Suprapubic skin (tissue), 4 donors: ENCODE measurements at regions not wholly inside any gene's neighbourhood (a gene's known extent, or its start where the extent isn't known, plus 50 kb on each side); places are given as distances from the start of the nearest gene placed in this dataset.

ENCODE experiments used
- CTCF ChIP-seq, 2 donors: fragments of 200-600 bp in 1 of 2; fragments of 450-650 bp in 1 of 2; sonication (generic) in 1 of 2; IDR thresholded peaks; one replicate each; pipeline ENCODE4 v1.5.1; 2016 to 2019; ENCODE audit warnings: antibody characterized with exemption in 2 of 2, mild to moderate bottlenecking in 1 of 2, moderate library complexity in 1 of 2
- POLR2A ChIP-seq, 2 donors: fragments of 450-650 bp; IDR thresholded peaks; one replicate each; pipeline ENCODE4 v1.6.1; 2017; ENCODE audit warnings: antibody characterized with exemption in 2 of 2, mild to moderate bottlenecking in 2 of 2, moderate library complexity in 2 of 2
- POLR2AphosphoS5 ChIP-seq, 3 donors: sonication (generic); formaldehyde crosslinking; IDR thresholded peaks; one replicate each; pipeline ENCODE4 v1.6.1; 2017; ENCODE audit warnings: antibody characterized with exemption in 3 of 3

- TF ChIP-seq POLR2A (IDR thresholded peaks at IDR 0.05) (no peak), CTCF (IDR thresholded peaks at IDR 0.05) (peak; percentile 20 to 67), POLR2AphosphoS5 (IDR thresholded peaks at IDR 0.05) (no peak)
Observed at GRCh38 chr3:22960105-22960984, 242.8 kb upstream of the UBE2E2 start.
